ENCODE measurements at regions not wholly inside any gene's neighbourhood (a gene's known extent, or its start where the extent isn't known, plus 50 kb on each side); places are given as distances from the start of the nearest gene placed in this dataset. TPM values are rescaled to one million over a fixed set of nuclear protein-coding genes. Genes with fewer than 3 reads are reported as not detected.
"Not testable (repeated sequence)": the region's sequence is repeated elsewhere in the genome, so short reads cannot be mapped to it uniquely, and the experiment has no call there.

DNA sequence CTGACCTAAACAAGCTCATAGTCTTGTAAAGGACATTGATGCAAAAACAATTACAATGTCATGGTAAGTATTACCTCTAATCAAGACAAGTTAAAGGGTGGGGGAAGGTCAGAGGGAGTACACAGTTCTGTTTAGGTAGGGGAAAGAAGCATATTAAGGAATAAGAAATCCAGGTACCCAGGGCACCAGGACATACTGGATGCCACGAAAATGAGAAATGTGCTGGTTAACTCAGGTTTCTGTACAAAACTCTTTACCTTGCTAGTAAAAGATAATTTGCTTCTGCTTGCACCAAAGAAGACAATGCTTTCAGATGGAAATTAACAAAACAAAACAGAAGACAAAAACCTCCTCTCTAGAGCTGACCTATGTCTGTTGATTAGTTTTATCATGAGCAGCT, 70.7 kb upstream of the MED13 start:
- H3K36me3 ChIP-seq (ENCODE audit: insufficient read depth): no peaks in the 10 kb centered on the region
- no peak overlapping the region for H3K4me3 ChIP-seq (ENCODE audit: low read depth, low read length)
- no peaks in the 10 kb centered on the region for H3K4me1 ChIP-seq (ENCODE audit: insufficient read depth)
- DNase-seq (ENCODE audit: extremely low spot score): no peak
- H3K27ac ChIP-seq (ENCODE audit: low read depth): no peak overlapping the region
- 90% methylated on average over 1 of the region's 1 CpG for WGBS

DNA sequence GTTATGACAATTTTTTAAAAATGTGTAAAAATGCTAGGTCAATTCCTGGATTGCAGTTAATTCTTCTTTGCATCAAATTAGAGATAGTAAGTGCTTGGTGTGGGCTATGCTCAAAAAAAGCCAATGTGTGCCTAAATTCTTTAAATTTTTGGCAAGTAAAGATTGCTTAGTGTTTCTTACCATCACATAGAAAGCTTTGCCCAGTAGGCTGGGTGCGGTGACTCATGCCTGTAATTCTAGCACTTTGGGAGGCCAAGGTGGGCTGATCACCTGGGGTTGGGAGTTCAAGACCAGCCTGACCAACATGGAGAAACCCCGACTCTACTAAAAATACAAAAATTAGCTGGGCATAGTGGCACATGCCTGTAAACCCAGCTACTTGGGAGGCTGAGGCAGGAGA, 70.0 kb upstream of the MED13 start:
- not testable (repeated sequence) for H3K36me3 ChIP-seq (ENCODE audit: insufficient read depth); H3K4me3 ChIP-seq (ENCODE audit: low read depth, low read length); DNase-seq (ENCODE audit: extremely low spot score); H3K27ac ChIP-seq (ENCODE audit: low read depth); H3K4me1 ChIP-seq (ENCODE audit: insufficient read depth)
- WGBS: 95% methylated on average over 2 of the region's 2 CpGs

DNA sequence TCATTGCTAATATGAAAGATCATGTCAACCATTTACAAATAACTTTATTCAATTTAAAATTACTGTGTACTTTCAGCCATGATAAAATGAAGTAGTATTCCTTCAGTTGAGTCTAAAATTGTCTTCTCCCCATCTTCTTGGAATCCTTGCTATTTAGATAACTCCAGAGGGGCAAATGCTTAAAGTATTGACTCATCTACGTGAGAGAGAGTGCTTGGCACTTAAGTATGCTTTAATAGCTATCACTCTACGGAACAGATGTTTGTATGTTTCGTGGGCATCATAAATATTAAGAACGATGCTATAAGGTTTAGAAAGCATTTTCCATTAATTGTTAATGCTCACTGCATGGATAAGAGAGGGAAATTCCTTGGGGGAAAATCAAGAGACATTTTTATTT, 69.3 kb upstream of the MED13 start:
- Histone ChIP-seq H3K27ac (ENCODE audit: low read depth) (no peak overlapping the region), H3K36me3 (ENCODE audit: insufficient read depth) (no peaks in the 10 kb centered on the region), H3K4me3 (ENCODE audit: low read depth, low read length) (no peak overlapping the region), H3K4me1 (ENCODE audit: insufficient read depth) (no peaks in the 10 kb centered on the region)
- no peak for DNase-seq (ENCODE audit: extremely low spot score)
- 66% methylated on average over 4 of the region's 4 CpGs for WGBS

DNA sequence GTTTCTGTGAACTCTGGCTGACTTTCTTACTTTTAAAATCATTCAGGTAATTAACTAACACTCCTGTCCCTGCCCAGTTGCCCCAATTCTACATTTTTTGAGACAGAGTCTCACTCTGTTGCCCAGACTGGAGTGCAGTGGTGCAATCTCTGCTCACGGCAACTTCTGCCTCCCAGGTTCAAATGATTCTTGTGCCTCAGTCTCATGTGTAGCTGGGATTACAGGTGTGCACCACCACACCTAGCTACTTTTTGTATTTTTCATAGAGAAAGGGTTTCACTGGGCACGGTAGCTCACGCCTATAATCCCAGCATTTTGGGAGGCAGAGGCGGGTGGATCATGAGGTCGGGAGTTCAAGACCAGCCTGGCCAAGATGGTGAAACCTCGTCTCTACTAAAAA, 66.2 kb upstream of the MED13 start:
- not testable (repeated sequence) for H3K36me3 ChIP-seq (ENCODE audit: insufficient read depth); DNase-seq (ENCODE audit: extremely low spot score); H3K27ac ChIP-seq (ENCODE audit: low read depth); H3K4me1 ChIP-seq (ENCODE audit: insufficient read depth); H3K4me3 ChIP-seq (ENCODE audit: low read depth, low read length)
- 94% methylated on average over 6 of the region's 6 CpGs for WGBS

DNA sequence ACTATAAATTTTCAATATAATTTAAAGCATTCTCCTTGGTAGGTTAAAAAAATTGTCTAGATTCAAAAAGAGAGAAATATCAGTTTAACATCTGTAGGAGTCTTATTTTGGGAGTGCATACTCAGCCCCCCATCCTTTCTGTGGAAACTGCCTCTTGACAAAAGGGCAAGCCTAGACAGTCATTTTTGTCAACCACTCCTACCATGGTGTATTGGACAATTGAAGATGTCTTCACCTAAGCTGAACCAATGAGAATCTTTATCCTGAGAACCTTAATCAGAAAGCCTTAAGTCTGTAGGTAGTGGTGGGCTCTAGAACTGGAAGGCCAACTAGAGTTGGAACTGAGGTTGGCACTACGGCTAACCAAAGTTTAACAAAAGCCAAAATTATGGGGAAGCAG, 65.7 kb upstream of the MED13 start:
- DNase-seq (ENCODE audit: extremely low spot score): no peak
- no peaks in the 10 kb centered on the region for H3K36me3 ChIP-seq (ENCODE audit: insufficient read depth)
- 80% methylated on average over 1 of the region's 1 CpG for WGBS
- no peaks in the 10 kb centered on the region for H3K4me1 ChIP-seq (ENCODE audit: insufficient read depth)
- no peak overlapping the region for H3K4me3 ChIP-seq (ENCODE audit: low read depth, low read length)
- no peak overlapping the region for H3K27ac ChIP-seq (ENCODE audit: low read depth)

DNA sequence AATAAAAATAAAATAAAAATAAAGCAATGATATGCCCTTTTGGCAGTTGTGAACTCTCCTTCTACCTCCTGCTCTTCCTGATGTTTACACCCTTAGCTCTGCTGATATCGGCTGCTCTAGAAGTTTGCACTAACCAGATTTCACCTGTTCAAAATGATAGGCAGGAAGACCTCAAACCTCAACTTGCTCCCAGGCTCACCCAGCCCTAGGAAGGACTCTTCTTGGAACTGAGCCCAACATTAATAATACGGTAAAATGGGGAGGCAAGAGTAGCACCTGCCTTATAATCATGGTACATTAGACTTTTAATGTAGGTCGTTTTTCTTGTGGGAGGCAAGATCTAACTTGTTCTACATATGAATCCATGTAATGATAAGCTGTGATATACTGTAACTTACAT, 61.2 kb upstream of the MED13 start:
- Histone ChIP-seq H3K4me1 (ENCODE audit: insufficient read depth) (no peaks in the 10 kb centered on the region), H3K4me3 (ENCODE audit: low read depth, low read length) (no peak overlapping the region), H3K36me3 (ENCODE audit: insufficient read depth) (no peaks in the 10 kb centered on the region), H3K27ac (ENCODE audit: low read depth) (no peak overlapping the region)
- WGBS: 65% methylated on average over 3 of the region's 3 CpGs
- no peak for DNase-seq (ENCODE audit: extremely low spot score)

DNA sequence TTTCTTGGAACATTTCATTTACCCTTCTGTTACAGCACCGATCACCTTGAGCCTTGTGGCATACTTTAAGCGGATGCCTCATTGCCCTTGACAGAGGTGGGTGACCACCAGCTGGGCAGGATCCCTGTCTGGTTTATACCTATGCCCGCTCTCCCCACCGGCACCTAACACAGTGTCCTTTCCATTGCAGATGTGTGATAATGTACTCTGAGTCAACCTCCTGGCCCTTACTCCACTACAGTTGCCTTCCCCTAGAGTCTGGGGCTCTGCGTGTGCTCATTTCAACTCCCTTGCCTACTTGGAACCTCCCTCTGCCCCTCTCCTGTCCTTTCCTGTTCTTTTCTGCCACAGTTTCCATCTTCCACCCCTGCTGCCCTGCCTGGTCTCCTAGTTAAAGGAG, 60.2 kb upstream of the MED13 start:
- 93% methylated on average over 5 of the region's 5 CpGs for WGBS
- Histone ChIP-seq H3K36me3 (ENCODE audit: insufficient read depth) (no peaks in the 10 kb centered on the region), H3K4me3 (ENCODE audit: low read depth, low read length) (no peak overlapping the region), H3K4me1 (ENCODE audit: insufficient read depth) (no peaks in the 10 kb centered on the region), H3K27ac (ENCODE audit: low read depth) (no peak overlapping the region)
- DNase-seq (ENCODE audit: extremely low spot score): no peak

DNA sequence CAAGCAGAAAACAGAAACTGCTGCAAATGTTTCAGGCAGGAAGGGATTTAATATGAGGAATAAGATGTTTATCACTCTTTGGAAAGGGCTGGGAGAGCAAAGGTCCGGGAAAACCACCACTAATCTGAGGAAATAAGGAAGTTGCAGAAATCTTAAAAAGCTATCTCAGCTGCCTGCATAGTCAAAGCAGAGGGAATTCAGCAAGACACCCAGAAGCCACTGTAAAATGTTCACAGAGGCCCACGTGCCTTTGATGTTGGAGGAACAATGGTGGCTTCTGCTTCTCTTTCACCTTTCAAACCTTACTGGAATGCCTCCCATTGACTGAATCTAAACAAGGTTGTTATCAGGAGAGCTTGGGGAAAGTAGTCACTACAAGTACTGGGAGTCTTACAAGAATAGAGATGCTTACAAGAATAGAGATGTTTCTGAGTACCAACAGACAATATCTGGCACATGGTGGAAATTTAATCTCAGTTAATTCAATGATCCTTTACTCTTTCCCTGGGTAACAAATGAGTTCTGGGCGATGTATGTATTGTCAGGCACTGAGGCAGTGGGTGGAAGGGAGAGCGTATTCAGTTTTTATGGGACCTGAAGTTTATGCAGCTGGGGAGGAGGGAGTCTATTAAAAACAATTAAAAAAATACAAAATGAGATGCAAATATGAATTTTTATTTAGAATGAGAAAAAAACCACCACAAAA, 56.1 kb upstream of the MED13 start:
- H3K27ac ChIP-seq (ENCODE audit: low read depth): no peak overlapping the region
- H3K4me3 ChIP-seq (ENCODE audit: low read depth, low read length): no peak overlapping the region
- 50% methylated on average over 4 of the region's 4 CpGs for WGBS
- no peak for DNase-seq (ENCODE audit: extremely low spot score)
- H3K4me1 ChIP-seq (ENCODE audit: insufficient read depth): no peaks in the 10 kb centered on the region
- H3K36me3 ChIP-seq (ENCODE audit: insufficient read depth): no peaks in the 10 kb centered on the region

DNA sequence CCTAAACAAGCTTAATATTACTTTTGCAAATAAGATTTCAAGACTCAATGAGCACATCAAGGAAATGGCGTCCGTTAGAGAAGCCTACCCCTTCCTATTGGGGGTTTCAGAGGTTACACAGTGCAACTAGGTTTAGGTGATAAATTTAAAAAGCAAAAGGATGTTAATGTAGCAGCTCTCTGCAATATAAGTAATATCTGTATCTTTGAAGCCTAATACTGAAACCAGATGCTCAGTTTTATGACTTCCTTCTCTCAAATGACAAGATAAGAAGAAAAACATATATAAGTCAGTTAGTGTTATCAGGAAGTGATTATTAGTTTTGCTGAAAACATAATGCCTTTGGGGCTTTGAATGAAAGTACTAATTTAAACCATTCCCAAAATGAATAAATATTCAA, 54.3 kb upstream of the MED13 start:
- Histone ChIP-seq H3K27ac (ENCODE audit: low read depth) (no peak overlapping the region), H3K4me1 (ENCODE audit: insufficient read depth) (no peaks in the 10 kb centered on the region), H3K4me3 (ENCODE audit: low read depth, low read length) (no peak overlapping the region), H3K36me3 (ENCODE audit: insufficient read depth) (no peaks in the 10 kb centered on the region)
- WGBS: 27% methylated on average over 2 of the region's 2 CpGs
- DNase-seq (ENCODE audit: extremely low spot score): no peak

Small RNAs in the stretch of these regions (small RNA-seq; reads per million reads assigned to genes)
- not detected for gene RF00019

All from urinary bladder (tissue), 4 donors.